Liver (tissue), 8 donors: ENCODE measurements at regions not wholly inside any gene's neighbourhood (a gene's known extent, or its start where the extent isn't known, plus 50 kb on each side); places are given as distances from the start of the nearest gene placed in this dataset.

Experiments
- DNase-seq: peaks from one replicate; pipeline ENCODE4 v3.0.0-alpha.2; 2017; ENCODE audit warnings: low spot score
- H3K27ac ChIP-seq, 2 donors: one replicate each; pipeline ENCODE4 v1.7.0; 2013; ENCODE audit warnings: inconsistent platforms in 2 of 2, low read length in 2 of 2, control low read depth in 1 of 2, low read depth in 1 of 2, mild to moderate bottlenecking in 1 of 2
- H3K27me3 ChIP-seq, 4 donors: one replicate each; pipeline versions ENCODE4 v1.6.1 to v1.7.0; 2013; ENCODE audit warnings: low read length in 3 of 4, inconsistent platforms in 1 of 4, mild to moderate bottlenecking in 1 of 4, moderate library complexity in 1 of 4; ENCODE audit not compliant: control insufficient read depth in 4 of 4, insufficient read depth in 4 of 4
- H3K36me3 ChIP-seq, 4 donors: one replicate each; pipeline versions ENCODE4 v1.6.1 to v1.7.0; 2013; ENCODE audit warnings: low read length in 3 of 4, mild to moderate bottlenecking in 3 of 4, low read depth in 1 of 4, moderate library complexity in 1 of 4; ENCODE audit not compliant: control insufficient read depth in 4 of 4, insufficient read depth in 3 of 4
- H3K4me1 ChIP-seq, 4 donors: one replicate each; pipeline versions ENCODE4 v1.6.1 to v1.7.0; 2013; ENCODE audit warnings: low read length in 3 of 4, mild to moderate bottlenecking in 3 of 4, moderate library complexity in 1 of 4; ENCODE audit not compliant: control insufficient read depth in 4 of 4, insufficient read depth in 4 of 4
- H3K4me3 ChIP-seq, 3 donors: one replicate each; pipeline versions ENCODE4 v1.6.1 to v1.7.0; 2013; ENCODE audit warnings: low read length in 3 of 3, control low read depth in 1 of 3, low read depth in 1 of 3, mild to moderate bottlenecking in 1 of 3
- H3K9ac ChIP-seq, 2 donors: one replicate each; pipeline ENCODE4 v1.7.0; 2013; ENCODE audit warnings: low read length in 2 of 2, mild to moderate bottlenecking in 2 of 2, moderate library complexity in 2 of 2, control low read depth in 1 of 2, low read depth in 1 of 2
- H3K9me3 ChIP-seq, 4 donors: one replicate each; pipeline versions ENCODE4 v1.6.1 to v1.7.0; 2013; ENCODE audit warnings: low read length in 3 of 4; ENCODE audit not compliant: control insufficient read depth in 4 of 4
- ATF3 ChIP-seq: IDR thresholded peaks from 2 replicates; pipeline ENCODE4 v1.6.1; 2016; ENCODE audit warnings: antibody characterized with exemption
- CTCF ChIP-seq: fragments of 150-350 bp; IDR thresholded peaks from 2 replicates; pipeline ENCODE4 v1.5.1; 2017; ENCODE audit warnings: improper control_type of control experiment, low read depth, low read length; ENCODE audit not compliant: missing input control
- EGR1 ChIP-seq, 2 donors: IDR thresholded peaks; 2 replicates each; pipeline ENCODE4 v1.6.1; 2016 to 2018; ENCODE audit warnings: antibody characterized with exemption in 2 of 2, low read depth in 2 of 2
- FOXA2 ChIP-seq: IDR thresholded peaks from 2 replicates; pipeline ENCODE4 v1.6.1; 2016; ENCODE audit warnings: antibody characterized with exemption
- GABPA ChIP-seq, 2 donors: IDR thresholded peaks in 1 of 2; conservative IDR thresholded peaks in 1 of 2; 2 replicates each; pipeline ENCODE4 v1.6.1; 2016; ENCODE audit warnings: antibody characterized with exemption in 2 of 2, mild to moderate bottlenecking in 1 of 2, moderate library complexity in 1 of 2
- HNF4A ChIP-seq, 2 donors: conservative IDR thresholded peaks; 2 replicates each; pipeline ENCODE4 v1.6.1; 2016; ENCODE audit warnings: antibody characterized with exemption in 2 of 2, mild to moderate bottlenecking in 2 of 2
- HNF4G ChIP-seq: IDR thresholded peaks from 2 replicates; pipeline ENCODE4 v1.6.1; 2016; ENCODE audit warnings: antibody characterized with exemption
- JUND ChIP-seq, 2 donors: IDR thresholded peaks; 2 replicates each; pipeline ENCODE4 v1.6.1; 2016; ENCODE audit warnings: antibody characterized with exemption in 2 of 2
- NR2F2 ChIP-seq: IDR thresholded peaks from 2 replicates; pipeline ENCODE4 v1.6.1; 2016; ENCODE audit warnings: antibody characterized with exemption
- RAD21 ChIP-seq, 2 donors: IDR thresholded peaks; 2 replicates each; pipeline ENCODE4 v1.6.1; 2016; ENCODE audit warnings: antibody characterized with exemption in 2 of 2, mild to moderate bottlenecking in 2 of 2
- REST ChIP-seq: IDR thresholded peaks from 2 replicates; pipeline ENCODE4 v1.6.1; 2016; ENCODE audit warnings: antibody characterized with exemption, mild to moderate bottlenecking
- RXRA ChIP-seq, 2 donors: IDR thresholded peaks; 2 replicates each; pipeline ENCODE4 v1.6.1; 2017 to 2018; ENCODE audit warnings: antibody characterized with exemption in 2 of 2, mild to moderate bottlenecking in 1 of 2
- SP1 ChIP-seq: IDR thresholded peaks from 2 replicates; pipeline ENCODE4 v1.6.1; 2018; ENCODE audit warnings: antibody characterized with exemption, mild to moderate bottlenecking
- TAF1 ChIP-seq: conservative IDR thresholded peaks from 2 replicates; pipeline ENCODE4 v1.6.1; 2016; ENCODE audit warnings: antibody characterized with exemption, mild to moderate bottlenecking
- YY1 ChIP-seq: IDR thresholded peaks from 2 replicates; pipeline ENCODE4 v1.6.1; 2016; ENCODE audit warnings: antibody characterized with exemption, mild to moderate bottlenecking
- ZBTB33 ChIP-seq: IDR thresholded peaks from 2 replicates; pipeline ENCODE4 v1.6.1; 2016; ENCODE audit warnings: antibody characterized with exemption
- WGBS: extraction: QIAGEN DNeasy Blood & Tissue Kit; methylation state at CpG from one replicate; pipeline ENCODE4 v1.1.7; 2013; 5-methylcytosine and 5-hydroxymethylcytosine counted together
- donor health status: healthy.
- donor health status: healthy.
- donor health status: healthy.
- donor health status: healthy.
- donor health status: healthy.

- Histone ChIP-seq H3K27me3 (peaks cover 0 to 6% (median 2%) of the 10 kb centered on the region in 4 donors), H3K9me3 (peaks cover 0 to 3% (median 0%) of the 10 kb centered on the region in 4 donors), H3K9ac (no peak overlapping the region), H3K27ac (no peak overlapping the region), H3K4me3 (no peak overlapping the region), H3K4me1 (no peaks in the 10 kb centered on the region), H3K36me3 (no peaks in the 10 kb centered on the region)
- WGBS: 88% methylated on average over 2 of the region's 2 CpGs
- no peak for DNase-seq
- TF ChIP-seq NR2F2: no peak
- no peak for TF ChIP-seq SP1
- no peak for TF ChIP-seq REST
- TF ChIP-seq FOXA2: no peak
- TF ChIP-seq HNF4G: no peak
- no peak for TF ChIP-seq HNF4A (conservative IDR thresholded peaks at IDR 0.05)
- TF ChIP-seq RXRA (IDR thresholded peaks at IDR 0.05): no peak
- no peak for TF ChIP-seq EGR1 (IDR thresholded peaks at IDR 0.05; ENCODE audit: low read depth in 2 of 2)
- no peak for TF ChIP-seq CTCF
- no peak for TF ChIP-seq ZBTB33
- TF ChIP-seq YY1: no peak
- no peak for TF ChIP-seq JUND (IDR thresholded peaks at IDR 0.05)
- no peak for TF ChIP-seq ATF3
- TF ChIP-seq TAF1: no peak
- no peak for TF ChIP-seq RAD21 (IDR thresholded peaks at IDR 0.05)
- TF ChIP-seq GABPA (IDR thresholded peaks at IDR 0.05 in 1 of 2, conservative IDR thresholded peaks at IDR 0.05 in 1 of 2): no peak
Observed at GRCh38 chr22:26985206-26985605, 327.8 kb downstream of the MIAT start.
